Left cardiac atrium (tissue), 4 donors: ENCODE measurements at regions not wholly inside any gene's neighbourhood (a gene's known extent, or its start where the extent isn't known, plus 50 kb on each side); places are given as distances from the start of the nearest gene placed in this dataset.
"Not testable (repeated sequence)": the region's sequence is repeated elsewhere in the genome, so short reads cannot be mapped to it uniquely, and the experiment has no call there.

Experiments used
- ATAC-seq, 2 donors: fragments of 200-7000 bp; cut with Tn5 transposase; one replicate each; pipeline ENCODE4 v1.9.1; 2020; ENCODE audit warnings: mild to moderate bottlenecking in 2 of 2, moderate library complexity in 2 of 2
- DNase-seq: peaks from one replicate; pipeline ENCODE4 v3.0.0-alpha.2; 2020
- intact Hi-C, 2 donors: fragments of 100-400 bp; cut with DNase I; formaldehyde crosslinking; loops; one replicate each; pipeline versions ENCODE4 v1.14.1 to v1.15.1; 2022 to 2023
- donor health status: DM: no; HTN: yes; CAD: no.
- donor health status: DM: no; HTN: yes; CAD: no; lungs with severe emphysema.
- donor health status: DM: yes; HTN: yes; CAD: no.
- donor health status: Dilated cardiomyopathy.

DNA sequence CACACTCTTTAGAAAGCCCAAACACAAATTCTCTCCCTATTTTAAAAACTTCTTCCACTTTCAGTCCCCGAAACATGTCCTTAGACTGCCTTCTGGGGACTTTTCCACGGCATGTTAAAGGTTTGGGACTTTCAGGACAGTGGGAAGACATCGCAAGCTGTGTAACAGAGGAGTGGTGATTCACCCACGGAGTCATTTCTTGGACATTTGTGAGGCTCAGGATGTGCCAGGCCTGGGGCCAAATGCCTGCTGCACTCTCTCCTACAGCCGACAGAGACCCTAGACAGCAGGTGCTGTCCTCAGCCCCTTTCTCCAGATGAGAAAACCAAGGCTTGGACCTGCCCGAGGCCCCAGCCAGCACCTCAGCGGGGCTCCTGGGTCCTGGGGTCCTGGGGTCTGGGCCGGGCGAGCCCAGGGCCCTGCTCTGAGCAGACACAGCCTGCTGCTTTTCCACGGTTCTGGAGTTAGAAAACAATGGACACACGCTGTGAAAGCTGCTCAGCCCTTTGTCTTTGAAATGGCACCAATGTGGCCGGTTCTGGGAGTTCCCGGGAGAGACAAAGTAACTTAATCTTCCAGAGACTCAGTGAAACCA lies 370.2 kb upstream of the SFSWAP start:
- no peak for DNase-seq
- no peak for ATAC-seq
- intact Hi-C loops = no loop called here

DNA sequence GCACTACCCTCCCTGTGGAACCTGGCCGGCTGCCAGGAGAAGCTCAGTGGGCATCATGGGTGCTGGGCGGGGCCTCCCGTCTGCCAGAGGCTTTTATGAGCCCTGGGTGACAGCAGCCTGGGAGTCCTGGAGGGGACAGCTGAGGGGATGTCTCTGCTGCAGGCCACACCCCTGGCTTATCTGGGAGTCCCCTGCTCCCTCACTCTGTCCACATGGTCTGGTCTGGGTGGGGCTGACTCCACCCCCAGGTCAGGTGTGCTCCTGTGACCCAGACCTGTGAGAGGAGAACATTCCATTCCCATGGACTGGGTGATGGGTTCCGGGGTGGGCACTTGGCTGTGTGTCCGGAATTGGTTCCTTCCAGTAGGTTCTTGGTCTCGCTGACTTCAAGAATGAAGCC lies 369.3 kb upstream of the SFSWAP start:
- ATAC-seq, intact Hi-C loops, DNase-seq: not testable (repeated sequence)

GRCh38 chr12:131343436-131343835 lies 367.5 kb upstream of the SFSWAP start:
- intact Hi-C loops, ATAC-seq, DNase-seq: not testable (repeated sequence)

DNA sequence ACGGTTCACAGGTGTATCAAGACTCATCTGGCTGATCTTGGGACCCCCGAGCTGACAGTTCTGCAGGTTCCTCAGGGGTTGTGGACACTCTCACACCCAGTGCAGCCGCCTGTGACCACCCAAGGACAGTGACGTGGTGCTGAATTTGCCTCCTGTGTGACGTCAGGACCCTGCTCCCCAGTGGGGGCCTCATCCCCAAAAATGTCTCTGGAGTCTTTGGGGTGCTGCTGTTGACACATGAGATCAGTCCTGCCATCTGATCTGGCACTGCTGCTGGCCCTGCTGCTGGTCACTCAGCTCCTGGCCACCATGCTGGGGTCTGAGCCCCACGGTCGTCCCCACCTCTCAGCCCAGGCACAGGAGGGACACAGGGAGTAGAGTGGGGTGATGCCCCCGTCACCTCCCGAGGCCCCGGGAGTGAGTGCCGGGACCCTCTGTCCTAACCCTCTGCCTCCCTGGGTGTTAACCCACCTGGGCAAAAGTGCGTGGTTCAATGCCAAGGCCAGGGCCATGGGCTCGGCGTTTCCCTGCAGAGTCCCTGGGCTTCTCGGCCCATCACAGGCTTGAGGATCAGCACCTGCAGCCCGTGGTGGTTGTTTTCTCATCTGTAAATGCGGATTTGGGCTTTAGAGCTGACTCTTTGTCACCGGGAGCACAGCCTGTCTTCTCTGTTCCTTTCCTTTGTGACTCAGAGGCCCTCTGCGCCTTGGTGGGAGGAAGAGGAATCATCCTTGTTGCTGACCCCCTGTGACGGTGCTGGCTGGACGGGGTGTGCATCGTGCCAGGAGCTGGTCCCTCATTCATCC lies 366.0 kb upstream of the SFSWAP start:
- intact Hi-C loops, DNase-seq, ATAC-seq: not testable (repeated sequence)

DNA sequence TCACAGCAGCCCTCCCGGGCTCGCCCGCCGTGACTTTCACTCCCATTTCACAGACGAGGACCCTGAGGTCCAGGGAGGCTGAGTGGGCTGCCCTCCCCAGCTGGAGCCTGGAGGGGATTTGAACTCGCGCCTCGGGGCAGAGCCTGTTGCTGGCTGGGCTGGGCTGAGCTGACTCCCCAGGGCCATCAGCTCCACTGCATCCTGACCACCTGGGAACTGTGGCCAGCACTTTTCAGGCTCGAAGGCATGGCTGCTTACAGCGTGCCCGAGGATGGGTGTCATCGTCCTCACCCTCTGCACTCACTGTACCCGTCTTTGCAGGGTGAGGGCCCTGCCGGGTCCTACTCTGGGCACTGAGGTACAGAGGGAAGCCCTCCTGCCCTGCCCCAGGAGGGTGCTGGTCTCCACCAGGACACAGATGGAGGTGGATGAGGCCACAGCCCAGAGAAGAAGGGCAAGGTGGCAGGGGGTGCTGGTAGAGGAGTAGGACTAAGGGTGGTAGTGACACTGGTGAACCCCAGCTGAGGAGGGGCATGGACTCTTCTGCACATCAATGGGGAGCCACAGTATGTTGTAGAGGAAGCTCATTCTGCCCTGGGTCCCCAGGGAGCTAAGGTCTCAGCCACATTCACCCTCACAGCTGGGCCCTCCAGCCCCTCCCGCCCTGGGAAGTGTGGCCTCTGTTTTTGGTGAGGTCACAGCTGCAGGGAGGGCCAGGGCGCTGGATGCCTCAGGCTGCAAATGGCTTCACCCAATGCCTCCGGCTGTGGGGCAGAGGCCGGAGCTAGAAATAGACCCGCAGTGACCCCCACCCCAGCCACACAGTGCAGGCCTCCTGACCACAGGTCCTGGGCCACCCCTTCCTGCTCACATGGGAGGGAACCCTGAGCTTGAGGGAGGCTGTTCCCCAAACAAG lies 365.1 kb upstream of the SFSWAP start:
- no peak for DNase-seq
- no peak for ATAC-seq
- intact Hi-C loops = no loop called here

GRCh38 chr12:131346555-131347344 lies 364.1 kb upstream of the SFSWAP start:
- intact Hi-C loops = no loop called here
- no peak for DNase-seq
- no peak for ATAC-seq

DNA sequence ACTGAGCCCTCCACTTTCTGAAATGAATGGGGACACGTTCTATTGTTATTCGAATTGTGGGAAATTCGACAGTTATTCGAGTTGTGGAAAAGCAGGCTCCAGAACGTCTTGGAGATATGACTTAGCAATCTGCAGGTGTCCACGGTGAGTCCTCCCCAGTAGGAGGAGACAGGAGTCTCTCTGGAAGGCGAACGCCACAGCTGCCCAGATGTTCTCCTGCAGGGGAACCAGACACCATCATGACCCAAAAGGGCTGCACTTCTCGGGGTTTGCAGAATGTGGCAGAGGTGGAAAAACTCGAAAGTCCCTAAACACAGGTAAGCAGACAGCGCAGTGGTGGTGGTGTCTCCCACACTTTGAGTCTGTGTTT lies 363.6 kb upstream of the SFSWAP start:
- DNase-seq (no peak), ATAC-seq (no peak)
- intact Hi-C loops = no loop called here

DNA sequence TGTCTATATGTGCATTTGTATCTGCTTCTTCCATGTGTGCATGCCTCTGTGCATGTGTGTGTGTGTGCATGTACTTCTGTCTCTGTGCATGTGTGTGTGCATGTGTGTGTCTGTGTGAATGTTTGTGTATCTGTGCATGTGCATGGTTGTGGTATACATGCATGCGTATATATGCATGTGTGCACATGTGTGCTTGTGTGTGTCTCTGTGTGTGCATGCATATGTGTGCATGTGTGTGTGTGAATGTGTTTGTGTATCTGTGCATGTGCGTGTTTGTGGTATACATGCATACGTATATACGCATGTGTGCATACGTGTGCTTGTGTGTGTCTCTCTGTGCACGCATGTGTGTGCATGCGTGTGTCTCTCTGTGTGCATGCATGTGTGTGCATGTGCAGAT lies 363.2 kb upstream of the SFSWAP start:
- DNase-seq (no peak), ATAC-seq (no peak)
- intact Hi-C loops = no loop called here

- intact Hi-C loops = no loop called here
- DNase-seq (no peak), ATAC-seq (no peak)
Observed at GRCh38 chr12:131348231-131348630, 362.7 kb upstream of the SFSWAP start.

GRCh38 chr12:131348646-131349045 lies 362.2 kb upstream of the SFSWAP start:
- DNase-seq = no peak
- intact Hi-C loops = no loop called here
- ATAC-seq = no peak

- intact Hi-C loops = no loop called here
- ATAC-seq = no peak
Observed at GRCh38 chr12:131349397-131350127, 361.3 kb upstream of the SFSWAP start.

DNA sequence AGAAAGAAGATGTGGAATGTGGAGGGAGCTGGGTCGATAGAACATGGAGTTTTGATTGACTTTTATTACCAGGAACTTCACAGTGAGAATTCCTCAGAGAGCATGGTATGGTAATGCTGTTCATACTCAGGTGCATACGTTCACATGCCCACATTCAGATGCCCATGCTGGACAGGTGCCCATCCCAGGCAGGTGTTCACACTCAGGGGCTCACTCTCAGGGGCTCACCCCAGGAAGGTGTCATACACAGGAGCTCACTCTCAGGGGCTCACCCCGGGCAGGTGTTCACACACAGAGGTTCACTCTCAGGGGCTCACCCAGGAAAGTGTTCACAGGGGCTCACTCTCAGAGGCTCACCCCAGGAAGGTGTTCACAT lies 360.0 kb upstream of the SFSWAP start:
- DNase-seq (no peak), ATAC-seq (no peak)
- intact Hi-C loops = no loop called here

More at GRCh38 chr12:131349397-131350127, 361.3 kb upstream of the SFSWAP start:
- no peak for DNase-seq

DNA sequence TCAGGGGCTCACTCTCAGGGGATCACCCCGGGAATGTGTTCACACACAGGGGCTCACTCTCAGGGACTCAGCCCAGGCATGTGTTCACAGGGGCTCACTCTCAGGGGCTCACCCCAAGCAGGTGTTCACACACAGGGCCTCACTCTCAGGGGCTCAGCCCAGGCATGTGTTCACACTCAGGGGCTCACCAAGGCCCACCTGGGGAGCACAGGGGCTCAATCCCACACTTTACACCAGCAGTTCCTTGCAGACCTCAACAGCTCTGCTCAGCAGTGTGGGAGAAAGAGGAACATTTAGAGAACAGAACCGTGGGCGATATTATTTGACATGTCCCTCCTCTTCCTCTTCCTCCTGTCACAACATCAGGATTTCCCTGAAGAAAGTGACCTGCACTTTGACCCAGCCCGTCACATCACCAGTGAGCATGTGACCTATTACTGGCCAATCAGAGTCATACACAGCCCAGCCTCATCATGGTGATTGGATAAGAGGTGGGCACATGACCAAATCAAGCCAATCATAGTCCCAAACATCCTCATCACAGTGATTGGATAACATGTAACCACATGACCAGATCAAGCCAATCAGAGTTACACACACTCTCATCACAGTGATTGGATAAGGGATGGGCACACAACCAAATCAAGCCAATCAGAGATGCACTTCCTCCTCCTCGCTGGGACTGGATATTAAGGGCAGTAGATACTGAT lies 359.4 kb upstream of the SFSWAP start:
- ATAC-seq (no peak), DNase-seq (no peak)
- intact Hi-C loops = no loop called here

GRCh38 chr12:131352296-131352900 lies 358.5 kb upstream of the SFSWAP start:
- no peak for ATAC-seq
- intact Hi-C loops = no loop called here
- DNase-seq = no peak

- DNase-seq = no peak
- ATAC-seq = no peak
- intact Hi-C loops = no loop called here
Observed at GRCh38 chr12:131353376-131353775, 357.5 kb upstream of the SFSWAP start.

- no peak for ATAC-seq
- intact Hi-C loops = no loop called here
- DNase-seq = no peak
Observed at GRCh38 chr12:131353826-131354225, 357.1 kb upstream of the SFSWAP start.

GRCh38 chr12:131355361-131356245 lies 355.3 kb upstream of the SFSWAP start:
- intact Hi-C loops = no loop called here
- no peak for ATAC-seq
- no peak for DNase-seq
